HG02571 (cell line): ENCODE measurements at regions not wholly inside any gene's neighbourhood (a gene's known extent, or its start where the extent isn't known, plus 50 kb on each side); places are given as distances from the start of the nearest gene placed in this dataset.
A peak's percentile ranks its signal among the peaks of the same experiment; 100 is the strongest.

Experiments
- ATAC-seq: cut with Tn5 transposase; IDR thresholded peaks from one replicate; pipeline ENCODE4 v1.9.1; 2021; ENCODE audit warnings: mild to moderate bottlenecking, moderate library complexity; ENCODE audit not compliant: unreplicated experiment

DNA sequence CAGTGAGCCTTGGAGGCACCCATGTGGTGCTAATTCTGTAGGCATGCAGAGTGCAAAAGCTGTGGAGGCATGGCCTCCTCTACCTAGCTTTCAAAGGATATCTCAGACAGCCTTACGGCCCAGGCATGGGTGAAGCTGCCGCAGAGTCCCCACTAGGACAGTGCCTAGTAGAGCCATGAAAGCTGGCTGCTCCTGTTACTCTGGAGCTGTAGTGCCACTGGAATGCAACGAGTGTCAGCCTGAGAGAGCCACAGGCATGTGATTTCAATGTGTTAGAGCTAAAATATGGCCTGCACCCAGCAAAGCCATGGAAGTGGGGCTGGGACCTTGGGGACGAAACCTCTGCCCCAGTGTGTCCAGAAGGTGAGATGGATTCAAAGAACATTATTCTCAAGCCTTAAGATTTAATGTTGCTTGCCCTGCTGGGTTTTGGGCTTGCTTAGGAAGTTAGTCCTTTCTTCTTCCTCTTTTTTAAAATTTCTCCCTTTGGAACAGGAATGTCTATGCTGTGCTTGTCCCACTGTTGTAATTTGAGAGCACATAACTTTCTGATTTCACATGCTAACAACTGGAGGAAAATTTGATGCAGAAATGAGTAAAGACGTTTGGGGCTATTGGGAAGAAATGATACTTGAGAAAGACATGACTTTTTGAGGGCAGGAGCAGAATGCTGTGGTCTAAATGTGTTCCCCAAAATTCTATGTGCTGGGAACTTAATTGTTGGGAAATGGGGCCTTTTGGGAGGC, 298.4 kb downstream of the PSAT1 start:
- no peak for ATAC-seq

DNA sequence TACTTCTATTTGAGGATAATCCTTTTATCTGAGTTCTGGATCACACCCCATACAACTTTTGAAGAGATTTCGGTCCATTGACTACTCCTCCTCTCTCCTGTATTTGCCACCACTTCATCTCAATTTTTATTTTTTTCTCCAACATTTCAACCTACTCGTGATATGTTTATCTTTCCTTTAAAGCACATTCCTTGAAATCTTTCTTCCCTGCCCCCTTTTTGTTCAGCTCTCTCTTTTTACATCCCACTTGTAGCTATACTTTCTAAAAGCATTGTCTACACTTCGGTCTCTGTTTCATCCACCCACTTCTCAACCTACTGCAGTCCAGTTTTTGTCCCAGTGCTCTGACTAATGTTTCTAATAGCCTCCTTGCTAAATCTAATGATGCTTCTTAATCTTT, 299.4 kb downstream of the PSAT1 start:
- ATAC-seq = no peak

DNA sequence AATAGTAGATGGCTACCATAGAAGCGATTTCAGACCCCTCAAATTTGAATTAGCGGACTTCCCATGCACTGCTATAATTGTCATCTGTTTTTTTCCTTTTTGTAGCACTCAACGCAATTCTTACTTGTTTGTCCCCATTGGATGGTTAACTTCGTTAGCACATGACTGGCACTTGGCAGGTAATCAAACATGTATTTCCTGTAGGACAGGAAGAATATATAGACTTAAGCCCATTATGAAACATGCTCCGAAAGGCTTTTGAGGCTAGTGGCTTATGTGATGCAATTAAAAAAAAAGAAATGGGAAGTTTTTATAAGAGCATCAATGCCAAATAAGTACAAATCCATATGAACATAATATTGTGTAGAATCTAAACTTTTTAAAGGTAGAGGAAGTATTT, 301.2 kb downstream of the PSAT1 start:
- no peak for ATAC-seq

DNA sequence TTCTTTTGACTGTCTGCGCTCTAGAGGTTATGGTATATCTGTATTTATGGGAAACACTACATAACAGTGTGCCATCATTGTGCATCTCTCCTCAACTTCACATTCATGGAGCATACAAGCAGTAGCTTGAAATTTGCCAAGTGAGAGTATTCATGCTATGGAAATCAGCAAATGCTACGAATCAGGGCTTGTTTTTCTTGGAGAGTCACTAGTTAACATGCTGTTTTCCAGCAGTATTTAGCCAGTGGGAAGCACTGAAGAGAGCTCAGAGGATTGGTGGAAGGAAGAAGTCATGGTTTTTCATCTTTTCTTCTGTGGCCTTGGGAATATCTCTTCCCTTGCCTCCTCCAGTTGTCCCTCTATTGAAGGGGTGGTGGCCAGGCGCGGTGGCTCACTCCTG, 303.0 kb downstream of the PSAT1 start:
- ATAC-seq = no peak

DNA sequence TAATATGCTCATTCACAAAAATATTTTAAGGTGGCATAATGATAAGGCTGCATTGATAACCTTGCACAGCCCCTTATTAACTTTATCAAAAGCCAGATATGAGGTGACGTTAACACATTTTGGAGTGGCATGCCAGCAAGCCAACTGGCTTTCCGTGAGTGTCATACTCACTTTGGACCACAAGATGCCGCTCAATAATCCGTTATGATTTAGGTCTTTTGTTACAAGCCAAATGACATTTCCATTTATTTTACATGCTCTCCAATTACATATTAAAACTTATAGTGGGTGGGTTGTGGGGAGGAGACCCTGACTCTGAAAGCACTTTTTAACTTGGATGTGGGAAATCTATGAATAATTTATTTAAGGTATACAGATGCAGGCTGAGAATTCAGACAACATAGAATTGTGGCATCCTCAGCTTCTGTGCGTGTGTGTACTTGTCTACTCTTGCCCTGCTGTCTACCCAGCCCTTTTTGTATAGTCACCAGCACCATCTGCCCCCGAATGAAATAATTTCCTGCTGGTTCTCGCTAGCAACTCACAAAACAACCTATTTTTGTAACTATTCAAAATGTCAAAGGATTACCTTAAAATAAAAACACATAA, 305.1 kb downstream of the PSAT1 start:
- ATAC-seq = peak; percentile 58

DNA sequence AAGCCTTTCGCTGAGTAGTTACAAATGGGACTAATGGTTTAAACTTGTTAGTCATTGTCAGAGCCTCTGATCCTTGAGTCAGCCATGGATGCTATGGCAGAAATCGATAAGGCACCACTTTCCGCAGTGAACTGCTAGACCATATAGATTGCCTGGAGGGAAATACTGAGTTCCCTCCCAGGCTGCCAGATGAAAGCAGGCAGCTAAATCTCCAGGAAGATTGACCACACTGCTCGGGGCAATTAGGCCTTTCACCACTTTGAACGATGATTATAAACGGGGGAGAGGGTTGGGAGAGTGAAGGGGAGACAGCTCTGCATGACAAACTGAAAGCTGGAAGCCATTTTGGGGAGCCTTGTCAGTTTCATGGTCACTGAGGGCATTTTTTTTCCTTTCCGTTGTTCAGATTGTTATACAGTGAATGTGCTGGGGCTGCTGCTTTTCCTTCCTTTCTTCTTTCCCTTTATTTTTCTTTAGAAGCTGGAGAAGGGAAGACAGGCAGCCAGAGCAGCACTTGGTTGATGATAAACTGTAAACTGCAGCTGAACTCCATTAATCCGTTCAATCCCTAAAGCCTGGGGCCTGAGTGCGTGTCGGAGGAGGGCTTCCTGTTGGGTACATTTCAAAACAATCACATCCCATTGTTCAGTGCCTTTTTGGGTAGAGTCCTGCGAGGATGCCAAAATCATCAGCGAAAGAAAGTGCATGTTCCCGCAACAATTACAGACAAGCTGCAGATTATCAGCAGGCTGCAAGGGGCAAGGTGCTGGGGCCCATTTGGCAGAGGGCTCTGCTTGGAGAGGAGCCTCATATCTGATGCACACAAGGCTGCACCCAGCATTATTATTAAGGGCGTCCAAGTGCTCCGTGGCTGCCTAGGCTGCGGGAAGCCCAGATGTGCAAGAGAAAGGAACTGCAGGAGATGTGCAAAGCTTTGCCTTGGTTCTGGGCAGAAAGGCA, 308.4 kb downstream of the PSAT1 start:
- no peak for ATAC-seq

DNA sequence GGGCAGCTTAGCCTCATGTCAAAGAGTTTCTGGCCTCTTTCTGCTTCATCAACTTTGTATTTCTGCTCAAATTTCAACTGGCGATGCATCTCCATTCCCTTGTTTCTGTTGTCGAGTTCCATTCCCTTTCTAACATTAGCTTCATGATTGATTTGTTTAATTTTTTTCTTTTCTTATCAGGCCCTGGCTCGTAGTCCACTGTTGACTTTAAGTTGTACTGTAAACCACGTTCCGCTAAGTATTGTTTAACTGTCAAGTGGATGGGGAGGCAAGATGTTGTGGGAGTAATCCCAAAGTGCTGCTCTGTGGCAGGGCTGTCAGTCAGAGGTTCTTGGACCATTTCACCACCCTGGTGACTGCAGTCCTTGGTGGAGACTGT, 309.1 kb downstream of the PSAT1 start:
- ATAC-seq = no peak

DNA sequence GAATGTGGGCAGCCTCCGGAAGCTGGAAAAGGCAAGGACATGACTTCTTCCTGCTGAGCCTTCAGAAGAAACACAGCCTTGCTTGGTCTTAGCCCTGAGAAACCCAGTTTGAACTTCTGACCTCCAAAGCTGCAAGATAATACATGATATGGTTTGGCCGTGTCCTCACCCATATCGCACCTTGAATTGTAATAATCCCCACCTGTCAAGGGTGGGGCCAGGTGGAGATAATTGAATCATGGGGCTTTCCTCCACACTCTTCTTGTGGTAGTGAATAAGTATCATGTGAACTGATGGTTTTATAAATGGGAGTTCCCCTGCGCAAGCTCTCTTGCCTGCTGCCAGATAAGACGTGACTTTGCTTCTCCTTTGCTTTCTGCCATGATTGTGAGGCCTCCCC, 310.9 kb downstream of the PSAT1 start:
- no peak for ATAC-seq

DNA sequence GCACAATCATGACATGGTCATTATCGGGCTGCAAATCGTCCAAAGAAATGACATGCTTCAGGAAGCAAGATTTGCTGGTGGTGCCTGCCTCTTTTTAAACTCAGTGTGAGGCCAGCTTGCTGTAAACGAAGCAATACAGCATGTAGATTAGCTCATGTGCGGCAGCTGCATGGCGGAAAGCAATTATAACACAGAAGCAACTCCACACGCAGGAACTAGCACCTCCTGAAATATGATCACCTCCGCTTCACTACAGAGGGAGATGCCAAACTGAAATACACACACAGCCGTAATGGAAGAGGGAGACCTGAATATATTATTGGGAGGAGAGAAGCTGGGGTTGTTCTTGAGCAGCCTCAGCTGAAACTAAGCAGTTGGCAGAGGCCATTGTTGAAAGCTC, 312.5 kb downstream of the PSAT1 start:
- no peak for ATAC-seq

DNA sequence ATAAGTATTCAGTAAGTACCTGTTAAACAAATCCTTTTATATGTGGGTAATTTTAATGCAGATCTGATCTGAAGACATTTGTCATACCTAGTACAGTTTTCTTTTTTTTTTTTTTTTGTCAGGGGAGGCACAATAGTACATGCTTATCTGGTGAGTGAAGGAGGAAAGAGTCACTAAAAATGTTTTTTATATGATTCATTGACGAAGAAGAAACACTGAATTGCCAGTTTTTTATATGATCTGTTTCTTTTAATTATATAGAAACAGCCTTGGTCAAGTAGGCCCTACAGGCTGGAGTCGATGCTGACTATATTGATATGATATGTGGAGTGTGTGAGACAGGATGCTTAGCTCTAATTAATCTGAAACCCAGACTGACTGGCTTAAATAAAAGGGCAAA, 315.2 kb downstream of the PSAT1 start:
- no peak for ATAC-seq

DNA sequence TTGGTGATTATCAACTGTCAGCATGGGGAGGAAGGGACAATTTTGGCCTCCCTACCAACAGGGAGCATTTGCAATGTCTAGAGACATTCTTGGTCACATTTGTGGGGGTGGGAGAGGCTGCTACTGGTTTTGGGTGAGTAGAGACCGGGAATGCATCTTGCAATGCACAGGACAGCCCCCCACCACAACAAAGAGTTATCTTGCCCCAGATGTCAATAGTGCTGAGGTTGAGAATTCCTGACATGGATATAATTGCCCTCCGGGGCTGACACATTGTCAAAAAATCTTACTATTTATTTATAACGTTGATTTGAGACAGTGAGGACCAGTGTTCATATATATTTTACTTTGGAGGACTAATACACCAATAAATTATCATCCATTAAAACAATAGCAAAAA, 316.1 kb downstream of the PSAT1 start:
- ATAC-seq = no peak

DNA sequence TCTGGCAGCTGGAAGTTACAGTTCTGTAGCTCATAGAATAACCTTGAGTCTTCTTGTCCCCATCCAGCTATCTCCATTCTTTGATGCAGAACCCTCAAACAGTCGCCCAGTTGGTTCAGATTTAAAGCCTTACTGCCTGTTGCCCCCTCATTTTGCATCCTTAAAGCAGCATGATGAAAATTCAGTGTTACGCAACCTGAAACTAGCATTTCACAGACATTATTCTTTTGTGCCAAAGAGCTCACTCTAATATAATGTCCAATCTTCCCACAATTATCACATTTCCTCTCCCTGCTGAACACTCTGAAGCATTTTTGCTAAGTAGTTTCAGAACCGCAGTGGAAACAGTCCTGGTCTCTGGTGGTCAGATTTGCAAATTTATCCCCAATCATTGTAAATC, 318.0 kb downstream of the PSAT1 start:
- ATAC-seq = no peak

DNA sequence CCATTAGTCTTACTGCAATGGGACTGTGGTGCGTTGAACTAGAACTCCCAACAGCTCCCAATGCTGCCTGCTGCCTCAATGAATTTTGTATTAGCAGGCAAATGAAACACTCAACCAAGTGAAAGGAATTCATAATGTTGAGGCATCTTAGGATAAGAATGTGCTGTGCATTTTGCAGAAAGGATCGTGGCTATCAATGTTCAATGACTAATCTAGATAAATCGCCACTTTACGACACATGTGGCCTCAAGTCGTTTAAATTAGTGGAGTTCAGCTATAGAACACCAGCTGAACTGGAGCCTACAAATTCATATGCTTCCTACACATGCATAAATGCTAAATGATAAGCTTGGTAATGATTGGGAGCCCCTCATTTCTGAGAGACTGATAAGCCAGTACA, 318.4 kb downstream of the PSAT1 start:
- ATAC-seq = no peak

DNA sequence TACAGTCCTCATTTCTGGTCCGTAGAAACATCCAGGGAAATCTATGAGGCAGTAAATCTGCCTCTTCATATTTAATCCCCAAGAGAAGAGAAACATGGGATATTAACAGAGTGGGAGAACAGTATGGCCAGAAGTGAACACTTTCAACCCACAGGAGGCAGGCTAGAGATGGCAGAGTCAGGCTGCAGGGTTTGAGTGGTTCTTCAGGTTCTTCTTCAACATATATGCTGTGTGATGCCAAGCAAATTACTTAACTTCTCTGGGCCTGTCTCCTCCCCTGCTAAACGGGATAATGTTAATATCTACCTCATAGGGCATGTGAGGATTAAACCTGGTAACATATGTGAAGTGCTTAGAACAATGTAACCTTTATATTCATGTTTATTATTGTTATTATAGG, 321.8 kb downstream of the PSAT1 start:
- ATAC-seq = no peak

DNA sequence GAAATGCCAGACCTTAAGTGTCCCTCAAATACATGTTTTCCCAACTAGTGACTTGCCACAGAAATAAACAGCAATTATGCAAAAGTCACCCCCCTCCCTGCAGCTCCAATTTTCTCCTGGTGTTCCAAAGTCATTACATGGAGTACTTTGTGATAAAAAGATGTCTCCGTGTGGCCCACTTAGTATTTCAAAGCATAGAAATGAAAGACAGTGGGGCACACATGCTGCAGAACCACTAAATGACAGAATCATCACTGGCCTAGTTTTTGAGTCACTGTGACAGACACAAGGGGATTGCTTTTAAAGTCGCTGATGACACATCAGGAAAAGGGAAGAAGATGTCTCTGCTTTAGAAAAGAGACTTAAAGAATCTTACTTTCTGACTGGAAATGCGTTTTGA, 323.4 kb downstream of the PSAT1 start:
- no peak for ATAC-seq

DNA sequence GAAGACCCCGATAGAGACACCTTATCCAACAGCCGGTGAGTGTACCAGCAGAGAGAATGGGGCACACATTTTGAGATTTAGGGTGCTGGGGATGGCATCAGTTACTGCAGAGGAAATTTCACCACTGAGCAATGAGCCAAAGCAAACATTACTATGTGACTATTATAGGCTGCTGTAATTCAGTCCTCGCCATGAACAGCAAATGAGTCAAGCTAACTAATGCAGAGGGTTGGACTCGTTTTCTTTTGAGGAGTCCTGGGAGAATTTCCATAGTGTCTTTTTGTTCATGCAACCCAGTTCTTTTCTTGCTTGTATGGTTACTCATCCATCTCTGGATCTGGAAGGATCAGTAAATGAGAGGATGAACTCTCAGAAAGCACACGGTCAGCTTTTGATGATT, 323.8 kb downstream of the PSAT1 start:
- ATAC-seq = no peak

DNA sequence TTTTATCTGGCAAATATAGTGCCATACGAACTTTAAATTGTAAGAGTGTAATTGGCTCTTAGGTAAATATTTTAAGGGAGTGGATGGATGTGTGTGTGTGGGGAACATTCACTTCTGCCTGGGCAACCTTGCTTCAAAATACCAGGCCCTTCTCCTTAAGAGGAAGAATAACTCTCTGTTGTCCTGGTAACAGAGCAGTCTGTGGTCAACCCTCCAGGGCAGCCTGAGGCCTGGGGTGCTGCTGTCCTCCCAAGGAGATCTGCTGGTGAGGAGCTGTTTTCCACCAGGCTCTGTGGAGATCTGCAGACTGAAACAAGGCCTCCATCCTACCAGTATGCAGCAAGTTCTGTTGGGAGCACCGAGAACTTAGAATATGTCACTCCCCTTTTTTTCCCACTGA, 325.2 kb downstream of the PSAT1 start:
- ATAC-seq = no peak

DNA sequence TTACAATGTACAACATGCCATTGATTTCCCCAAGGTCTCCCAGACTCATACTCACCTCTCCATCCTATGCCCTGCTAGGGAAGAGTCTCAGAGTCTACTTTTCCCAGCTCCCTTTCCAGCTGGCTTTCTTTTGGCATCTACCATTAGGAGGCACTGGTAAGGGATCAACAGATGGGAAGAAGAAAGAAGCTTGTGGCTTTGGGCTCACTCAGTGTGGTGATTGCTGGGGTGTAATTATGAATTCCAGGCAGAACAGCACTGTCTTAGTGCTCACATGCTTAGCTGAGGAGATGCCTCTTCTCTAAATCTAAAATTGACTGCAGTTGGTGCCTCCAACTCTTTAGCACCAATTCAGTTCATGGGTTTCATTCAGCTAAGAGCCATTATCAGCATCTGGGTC, 330.0 kb downstream of the PSAT1 start:
- ATAC-seq = no peak

DNA sequence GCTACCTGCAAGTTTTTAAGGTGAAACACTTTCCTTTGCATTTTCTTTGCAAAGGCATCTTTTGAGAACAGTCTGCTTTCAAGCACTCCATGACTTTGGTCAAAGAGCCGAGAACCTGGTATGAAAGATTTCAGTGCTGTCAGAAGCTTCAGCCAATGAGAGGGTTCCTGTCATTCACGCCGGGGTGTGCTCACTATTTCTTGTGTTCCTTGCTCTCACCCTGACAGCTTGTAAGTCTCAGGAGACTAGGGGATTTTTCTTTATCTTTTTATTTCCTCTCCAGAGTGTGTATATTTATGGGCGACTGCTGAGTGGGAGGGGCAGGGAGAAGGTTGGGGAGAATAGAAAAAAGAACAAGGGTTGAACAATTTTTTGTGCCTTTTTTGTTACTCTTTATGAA, 334.0 kb downstream of the PSAT1 start:
- ATAC-seq = no peak

DNA sequence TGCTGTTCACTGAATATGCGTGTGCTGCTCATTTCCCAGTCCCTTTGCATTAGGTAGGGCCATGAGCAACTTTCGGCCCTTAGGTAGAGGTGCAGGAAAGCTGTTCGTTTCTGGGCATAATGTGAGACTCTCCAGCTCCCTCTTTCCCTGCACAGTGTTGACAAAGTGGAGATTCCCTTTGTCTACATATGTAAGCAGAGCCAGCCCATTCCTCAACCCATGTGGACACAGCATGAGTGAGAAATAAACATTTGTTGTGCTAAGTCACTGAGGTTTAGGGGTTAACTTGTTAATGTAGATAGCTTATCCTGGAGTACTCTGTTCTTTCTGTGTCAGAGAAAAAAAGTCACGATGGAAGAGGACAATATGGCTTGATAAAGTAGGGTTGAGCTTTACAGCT, 343.8 kb downstream of the PSAT1 start:
- ATAC-seq = no peak

DNA sequence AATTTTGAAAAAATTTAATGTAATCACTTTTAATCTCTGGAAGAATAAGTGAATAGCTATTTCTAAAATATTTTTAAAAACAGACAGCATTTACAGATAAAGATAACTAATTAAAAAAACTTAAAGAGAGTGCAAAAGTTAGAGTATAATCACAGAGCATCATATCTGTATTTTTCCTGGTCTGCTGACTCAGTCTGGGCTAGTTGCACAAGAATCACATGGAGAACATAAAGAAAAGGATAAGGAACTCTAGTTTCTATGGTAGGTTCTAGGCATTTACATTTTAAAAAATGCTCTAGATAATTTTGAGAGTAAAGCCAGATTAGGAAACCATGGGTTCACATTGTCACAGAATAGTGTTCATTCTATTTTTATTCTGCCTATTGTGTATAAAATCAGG, 347.4 kb downstream of the PSAT1 start:
- no peak for ATAC-seq

DNA sequence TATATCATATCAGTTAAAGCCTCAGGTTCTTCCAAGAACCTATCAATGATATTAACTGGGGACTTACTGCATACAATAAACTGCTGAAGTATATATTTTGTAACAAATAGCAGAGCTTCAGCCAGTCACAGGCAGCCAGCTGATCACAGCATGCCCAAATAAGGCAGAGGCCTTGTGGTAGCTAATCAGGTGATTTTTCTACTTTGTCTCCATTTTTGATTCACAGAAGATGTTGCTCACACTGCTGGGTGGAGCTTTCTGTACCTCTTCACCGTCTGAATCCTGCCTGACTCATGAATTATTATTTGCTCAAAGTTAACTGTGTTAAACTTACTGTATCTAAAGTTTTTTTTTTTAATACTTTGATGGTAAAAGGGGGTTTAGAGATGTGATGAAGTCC, 357.4 kb downstream of the PSAT1 start:
- no peak for ATAC-seq
